ENCODE measurements at regions not wholly inside any gene's neighbourhood (a gene's known extent, or its start where the extent isn't known, plus 50 kb on each side); places are given as distances from the start of the nearest gene placed in this dataset.
"Not testable (repeated sequence)": the region's sequence is repeated elsewhere in the genome, so short reads cannot be mapped to it uniquely, and the experiment has no call there.

- TF ChIP-seq CTCF (IDR thresholded peaks at IDR 0.05; ENCODE audit: low read depth, low read length, poor library complexity, severe bottlenecking); EZH2phosphoT487 (IDR thresholded peaks at IDR 0.05; ENCODE audit: borderline replicate concordance, low read length): not testable (repeated sequence)
Measured at GRCh38 chr1:161447760-161448332, 57.4 kb upstream of the FCGR2A start.
